Stimulated activated CD4-positive, alpha-beta T cell treated with anti-CD3 and anti-CD28 coated beads, TNF-alpha, amount 100 ng/mL, for 48 hours (primary cell): ENCODE measurements at regions not wholly inside any gene's neighbourhood (a gene's known extent, or its start where the extent isn't known, plus 50 kb on each side); places are given as distances from the start of the nearest gene placed in this dataset.
A peak's percentile ranks its signal among the peaks of the same experiment; 100 is the strongest.

Source experiments
- DNase-seq, 3 donors: peaks; one replicate each; pipeline ENCODE4 v3.0.0-alpha.2; 2020; ENCODE audit warnings: low read depth in 3 of 3

DNA sequence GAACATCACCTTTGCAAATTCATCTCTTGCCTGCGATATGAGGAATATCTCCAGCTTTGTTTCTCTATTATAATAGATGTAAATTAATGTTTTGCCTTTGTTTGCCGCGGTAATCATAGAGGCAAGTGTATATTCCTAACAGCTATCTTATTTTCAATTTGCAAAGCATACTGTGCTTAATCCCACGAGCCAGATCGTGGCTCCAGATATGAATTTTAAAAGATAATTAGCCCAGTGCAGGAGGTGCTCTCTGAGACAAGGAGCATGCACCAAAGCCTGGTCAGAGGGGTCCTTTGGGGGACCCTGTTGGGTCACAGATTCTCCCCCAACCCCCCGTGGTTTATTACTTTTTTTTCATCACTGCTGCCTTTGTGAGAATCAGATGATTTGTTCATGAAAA, 1087.5 kb downstream of the BCL11B start:
- no peak for DNase-seq

DNA sequence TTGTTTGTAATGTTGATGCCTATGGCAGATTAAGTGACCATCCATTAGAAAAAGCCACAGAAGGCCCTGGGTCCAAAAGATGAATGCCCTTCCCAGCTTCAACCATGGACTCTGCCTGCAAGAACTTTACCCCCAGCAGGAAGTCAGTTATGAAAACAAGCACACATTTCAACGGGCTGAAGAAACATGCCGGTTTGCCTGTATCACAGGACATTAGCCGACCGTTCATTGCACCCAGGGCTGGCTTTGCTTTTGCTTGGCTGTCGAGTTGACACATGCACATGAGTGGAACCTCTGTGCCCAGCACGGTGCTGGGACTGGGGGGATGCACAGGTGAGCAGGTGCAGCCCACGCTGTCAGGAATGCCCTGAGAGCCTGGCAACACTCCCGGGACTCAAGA, 1087.0 kb downstream of the BCL11B start:
- no peak for DNase-seq

DNA sequence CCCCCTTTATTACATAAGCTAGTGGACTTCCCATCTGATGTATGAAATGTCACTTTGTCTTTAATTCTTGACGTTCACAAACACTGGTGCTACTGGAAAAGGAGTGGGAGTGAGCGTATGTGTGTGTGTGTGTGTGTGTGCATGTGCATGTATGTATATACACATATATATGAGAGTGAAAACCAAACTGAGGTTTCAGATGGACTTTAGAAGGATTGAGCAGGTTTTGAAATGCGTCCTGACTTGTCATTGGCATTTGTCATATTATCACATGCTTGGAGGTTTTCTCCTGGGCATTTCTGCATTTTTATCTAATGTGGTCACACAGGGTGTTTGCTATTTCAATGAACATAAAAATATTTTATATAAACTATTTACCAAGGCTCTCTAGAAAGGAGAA, 1085.9 kb downstream of the BCL11B start:
- DNase-seq: no peak

DNA sequence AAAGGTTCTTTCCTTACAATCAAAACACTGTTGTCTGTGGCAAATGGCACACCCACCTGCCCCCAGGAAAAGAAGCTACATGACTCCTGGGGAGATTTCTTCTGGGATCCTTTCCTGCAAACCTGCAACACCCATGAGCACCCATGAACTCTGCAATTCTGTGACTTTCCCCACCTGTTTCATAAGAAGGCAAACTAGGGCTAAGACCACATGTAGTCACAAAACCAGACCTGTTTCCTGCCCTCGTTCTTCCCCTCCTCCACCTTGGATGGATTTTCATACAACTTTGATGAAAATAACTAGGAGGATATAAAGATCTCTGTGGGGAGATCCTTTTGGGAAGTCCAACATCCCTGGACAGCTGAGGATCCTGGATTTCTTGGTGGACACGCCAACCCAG, 1084.7 kb downstream of the BCL11B start:
- DNase-seq: no peak

DNA sequence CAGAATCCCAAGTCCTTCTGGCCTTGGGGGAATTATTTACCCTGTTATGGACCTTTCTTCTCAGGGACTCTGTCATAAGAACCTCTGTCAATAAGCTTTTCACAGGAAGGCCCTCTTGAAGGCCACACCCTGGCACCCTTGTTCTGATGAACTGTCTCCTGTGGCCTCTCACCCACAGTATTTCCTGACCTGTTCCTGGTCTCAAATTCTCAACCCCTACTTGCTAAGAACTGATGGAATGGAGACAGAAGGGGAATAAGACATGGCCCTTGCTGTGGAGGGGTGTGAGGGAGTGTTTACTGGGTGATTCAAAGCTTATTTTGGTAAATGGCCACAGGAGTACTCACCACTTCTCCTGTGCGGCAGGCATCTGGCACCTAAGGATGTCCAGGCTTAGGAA, 1082.9 kb downstream of the BCL11B start:
- DNase-seq: no peak

DNA sequence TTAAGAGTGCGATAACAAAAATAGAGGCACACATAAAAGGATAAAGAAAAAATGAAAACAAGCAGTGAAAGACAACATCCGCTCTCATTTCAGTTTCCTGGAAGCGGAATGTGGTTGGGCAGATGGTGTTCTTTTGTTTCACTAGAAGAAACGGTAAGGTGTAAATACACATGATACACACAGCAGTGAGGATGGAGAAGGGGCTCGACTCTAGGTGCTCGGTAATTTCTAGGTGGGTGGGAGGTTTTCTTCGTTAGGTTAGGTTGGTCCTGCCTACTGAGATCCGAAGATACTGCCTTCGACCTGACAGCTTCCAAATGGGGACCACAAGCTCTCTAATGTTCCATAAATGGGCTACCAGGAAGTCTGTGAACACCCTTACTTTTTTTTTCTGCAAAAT, 1082.5 kb downstream of the BCL11B start:
- DNase-seq: no peak

DNA sequence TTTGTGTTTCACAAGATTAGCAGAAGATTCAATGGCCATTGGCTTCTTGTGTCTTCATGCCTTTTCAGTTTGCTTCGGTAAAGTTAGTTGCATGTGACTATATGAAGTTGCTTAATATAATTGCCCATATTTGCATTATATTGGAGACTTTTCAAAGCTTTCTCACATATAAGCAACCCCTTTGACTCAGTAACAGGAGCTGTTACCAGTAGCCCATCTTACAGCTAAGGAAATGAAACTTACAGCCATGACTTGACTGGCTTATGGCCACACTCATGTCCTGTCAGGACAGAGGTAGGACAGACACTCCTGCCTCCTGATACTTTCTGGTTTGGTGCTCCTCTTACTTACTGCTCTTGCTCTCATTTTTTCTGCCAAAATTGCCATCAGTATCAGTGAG, 1082.1 kb downstream of the BCL11B start:
- no peak for DNase-seq

DNA sequence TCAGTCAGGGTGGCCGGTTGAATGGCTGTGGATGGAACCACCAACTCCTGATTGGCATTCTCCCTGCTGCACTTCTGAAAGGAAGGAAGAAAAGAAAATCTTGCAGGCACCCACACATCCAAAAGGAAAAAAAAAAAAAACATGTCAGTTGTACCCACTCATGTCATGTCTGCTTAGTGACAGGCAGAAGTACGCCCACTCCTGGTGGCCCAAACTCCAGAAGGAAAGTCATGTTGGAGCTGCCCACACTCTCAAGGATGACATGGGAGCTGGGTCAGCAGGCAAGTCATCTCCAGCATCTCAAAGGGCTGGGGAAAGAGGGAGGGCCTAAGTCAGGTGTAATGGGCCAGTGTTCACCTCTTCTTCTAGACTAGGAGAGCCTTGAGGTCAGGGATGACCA, 1079.1 kb downstream of the BCL11B start:
- DNase-seq: no peak

DNA sequence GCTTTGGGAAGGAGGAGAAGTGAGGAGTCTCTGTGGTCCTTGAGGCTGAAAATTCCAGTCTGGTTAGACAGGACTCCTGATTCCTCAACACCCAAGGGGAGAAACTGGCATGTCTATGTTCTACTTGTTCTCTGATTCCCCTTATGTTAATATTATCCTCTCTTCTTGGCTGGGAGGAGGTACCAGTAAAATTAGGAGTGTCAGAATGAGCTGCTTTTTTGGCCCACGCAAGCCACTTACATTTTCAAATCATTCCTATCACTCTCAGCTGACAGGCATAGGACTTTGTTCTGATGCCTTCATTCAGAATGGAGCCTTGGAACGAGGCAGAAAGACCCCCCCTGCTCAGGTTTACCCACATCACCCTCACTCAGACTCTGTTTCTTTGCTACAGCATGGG, 1077.2 kb downstream of the BCL11B start:
- no peak for DNase-seq

DNA sequence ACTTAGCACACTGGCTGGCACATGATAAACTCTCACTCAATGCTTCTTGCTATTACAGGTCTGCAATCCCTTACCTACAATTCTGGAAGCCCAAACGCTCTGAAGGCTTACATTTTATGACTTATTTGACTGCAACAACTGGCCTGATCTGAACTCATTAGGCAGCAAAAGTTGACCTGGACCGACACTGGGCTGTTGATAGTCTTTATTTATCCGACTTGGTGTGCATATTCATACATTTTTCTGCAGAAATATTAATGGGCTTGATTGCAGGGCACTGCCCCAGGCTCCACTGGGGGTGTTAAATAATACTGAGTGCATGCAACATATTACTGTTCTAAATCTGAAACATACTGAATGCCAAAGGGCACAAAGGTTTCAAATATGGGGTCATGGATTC, 1076.7 kb downstream of the BCL11B start:
- DNase-seq: no peak

DNA sequence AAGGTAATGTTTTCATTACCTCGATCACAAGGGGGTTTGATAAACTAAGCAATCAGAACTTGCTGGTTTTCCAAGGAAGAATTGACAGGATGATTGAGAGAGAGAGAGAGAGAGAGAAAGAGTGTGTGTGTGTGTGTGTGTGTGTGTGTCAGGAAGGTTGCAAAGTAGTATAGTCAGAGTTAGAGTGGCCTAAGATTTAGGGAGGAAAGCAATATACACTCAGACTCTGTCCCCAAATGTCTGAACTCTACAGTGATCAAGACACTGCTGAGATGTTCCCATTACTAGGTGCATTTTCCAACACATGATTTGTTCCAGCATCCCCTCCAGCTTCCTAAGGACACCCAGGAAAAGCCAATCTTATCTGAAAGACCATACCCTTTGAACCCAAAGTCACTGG, 1074.1 kb downstream of the BCL11B start:
- no peak for DNase-seq

DNA sequence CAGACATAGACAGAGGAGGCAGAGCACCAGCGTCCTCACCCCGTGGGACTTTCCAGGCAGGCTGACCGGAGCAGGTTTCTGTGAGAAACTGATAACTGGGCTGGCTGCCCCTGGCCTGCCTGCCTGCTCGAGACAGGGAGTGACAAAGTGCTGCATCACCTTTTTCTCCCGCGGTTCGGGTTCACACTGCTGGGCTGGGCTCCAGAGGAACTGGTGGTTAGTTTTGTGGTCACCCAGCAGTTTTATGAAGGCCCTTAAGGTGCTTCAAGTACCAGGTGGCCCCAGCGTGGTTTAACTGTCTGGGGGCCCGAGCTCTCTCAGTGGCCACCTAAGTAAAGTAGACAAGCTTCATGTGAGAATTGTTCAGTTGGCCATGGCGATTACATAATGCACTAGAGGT, 1073.6 kb downstream of the BCL11B start:
- no peak for DNase-seq

DNA sequence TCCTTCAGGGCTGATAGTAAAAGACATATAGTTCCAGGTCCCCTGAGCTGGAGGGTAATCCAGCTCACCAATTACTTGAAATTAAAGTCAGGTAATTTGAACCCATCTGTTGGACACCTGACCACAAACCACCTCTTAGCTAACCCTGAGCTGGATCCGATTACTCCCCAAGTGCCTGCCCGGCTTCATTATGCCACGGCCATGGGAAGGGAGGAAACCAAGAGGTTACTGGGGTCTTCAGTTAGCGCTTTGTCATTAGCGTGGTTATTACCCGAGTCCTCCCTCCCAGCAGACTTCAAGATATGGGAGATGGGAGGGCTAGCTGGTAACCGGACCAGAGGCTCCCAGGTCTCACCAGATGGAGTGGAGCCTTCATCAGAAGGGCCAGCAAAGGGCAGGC, 1071.4 kb downstream of the BCL11B start:
- DNase-seq: no peak

DNA sequence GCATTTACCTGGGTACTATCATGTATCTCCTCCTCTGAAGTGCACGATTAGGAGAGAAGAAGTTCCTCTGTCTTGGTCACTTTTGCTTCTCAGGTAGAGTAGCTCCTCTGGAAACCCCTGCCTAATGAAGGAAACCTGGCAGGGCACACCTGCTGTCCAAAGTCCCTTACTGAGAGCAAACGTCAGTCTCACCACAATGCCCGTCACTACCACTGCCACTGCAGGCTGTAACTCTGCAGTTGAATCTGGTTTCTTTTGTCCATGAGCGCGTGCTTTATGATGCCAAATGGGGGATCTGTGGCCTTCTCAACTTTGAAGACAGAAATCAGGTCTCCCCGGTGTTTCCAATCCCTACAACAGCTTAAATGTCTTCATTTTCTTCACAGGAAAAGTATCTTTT, 1068.6 kb downstream of the BCL11B start:
- no peak for DNase-seq

DNA sequence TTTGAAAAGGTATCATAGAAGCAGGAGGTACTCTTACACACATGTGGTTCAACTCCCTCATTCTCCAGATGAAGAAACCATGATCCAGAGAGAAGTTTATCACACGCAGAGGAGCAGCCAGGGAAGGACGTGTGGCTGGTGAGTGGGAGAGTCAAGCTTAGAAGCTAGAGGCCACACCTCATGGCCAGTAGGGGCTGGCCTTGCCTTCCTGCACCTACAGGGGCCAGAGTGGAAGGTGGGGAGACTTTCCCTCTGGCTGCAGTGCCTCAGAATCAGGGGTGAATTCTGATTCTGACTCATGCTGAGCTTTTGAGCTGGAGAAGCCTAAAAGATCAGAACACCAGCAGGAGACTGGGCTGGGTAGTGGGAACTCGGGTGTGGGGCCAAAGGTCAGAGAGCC, 1067.9 kb downstream of the BCL11B start:
- no peak for DNase-seq

DNA sequence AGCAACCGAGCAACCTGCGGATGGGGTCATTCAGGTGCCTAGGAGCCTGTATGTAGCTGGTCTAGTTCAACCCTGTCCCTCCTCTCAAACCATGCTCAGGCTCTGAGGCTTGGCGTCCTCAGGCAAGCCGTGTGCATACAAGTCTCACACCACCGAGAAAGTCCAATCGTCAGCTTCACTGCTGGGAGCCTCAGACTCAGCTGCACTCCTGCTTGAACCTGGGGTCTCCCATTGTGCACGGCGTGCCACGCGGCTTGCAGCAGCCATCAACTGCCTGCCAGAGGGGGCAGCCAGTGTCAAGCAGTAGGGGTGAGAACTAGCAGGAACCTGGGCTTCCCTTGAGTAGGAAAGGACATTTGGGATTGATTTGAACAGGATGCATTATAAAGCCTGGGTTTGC, 1064.6 kb downstream of the BCL11B start:
- no peak for DNase-seq

DNA sequence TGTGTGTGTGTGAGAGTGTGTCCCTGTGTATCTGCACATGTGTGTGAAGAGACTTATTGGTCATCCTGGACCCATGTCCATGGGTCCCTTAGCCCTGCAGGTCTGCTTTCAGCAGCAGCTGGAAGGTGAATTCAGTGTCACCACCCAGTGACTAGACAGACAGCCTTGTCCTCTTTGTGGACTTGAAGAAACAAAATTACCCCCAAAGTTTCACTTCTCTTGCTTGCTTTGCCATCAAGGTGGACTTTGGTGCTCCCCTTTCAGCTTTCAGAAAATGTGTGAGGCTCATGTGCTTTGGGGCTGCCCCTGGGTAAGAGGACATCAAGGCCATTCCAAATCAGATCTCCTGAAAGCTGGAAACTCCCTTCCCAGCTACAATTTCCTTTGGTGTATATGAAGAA, 1063.8 kb downstream of the BCL11B start:
- no peak for DNase-seq

DNA sequence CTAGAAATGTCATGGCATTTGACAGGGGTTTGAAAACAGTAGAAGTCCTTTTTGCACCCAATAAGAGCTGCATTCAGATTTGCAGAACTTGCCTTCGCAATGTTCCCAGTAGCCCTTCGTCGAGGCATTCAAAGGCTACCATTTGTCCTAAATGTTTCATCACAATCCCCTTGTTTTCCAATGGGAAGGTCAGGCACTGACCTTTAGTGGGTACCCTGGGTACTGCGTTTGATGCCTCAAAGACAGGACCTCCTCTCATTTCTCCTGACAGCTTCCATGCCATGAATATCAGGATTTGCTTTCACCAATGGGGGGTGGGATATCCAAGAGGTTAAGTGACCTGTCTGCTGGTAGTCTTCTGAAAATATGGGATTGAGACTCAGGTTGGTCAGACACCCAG, 1063.1 kb downstream of the BCL11B start:
- DNase-seq: no peak

DNA sequence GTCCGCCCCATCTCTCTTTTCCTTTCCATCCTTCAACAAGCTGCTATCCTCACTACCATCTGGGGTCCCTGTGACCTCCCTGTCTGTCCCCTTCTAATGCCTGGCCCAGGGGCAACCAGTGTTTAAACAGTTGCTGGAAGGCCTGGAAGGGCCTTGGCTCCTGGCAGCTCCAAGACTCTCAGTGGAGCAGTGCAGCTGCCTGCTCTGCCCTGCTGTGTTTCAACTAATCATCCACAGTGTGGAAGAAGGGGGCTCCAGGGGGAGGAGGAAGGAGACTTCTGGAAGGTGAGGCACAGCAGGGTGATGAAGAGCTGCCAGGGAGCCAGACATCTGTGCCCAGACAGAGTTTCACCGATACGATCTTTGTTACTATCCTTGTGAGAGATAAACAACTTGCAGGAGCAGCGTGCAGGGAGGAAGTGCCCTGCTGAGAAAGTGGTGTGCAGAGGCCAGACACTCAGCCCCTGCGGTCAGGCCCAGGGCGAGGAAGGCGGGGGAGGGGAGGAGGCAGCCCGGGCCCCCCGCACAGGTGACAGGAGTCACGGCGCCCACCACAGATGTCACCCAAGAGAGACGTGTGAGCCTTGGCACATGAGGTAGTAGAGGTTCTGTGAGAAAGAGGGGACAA, 1061.8 kb downstream of the BCL11B start:
- peak in 1 of 3 donors; percentile 36 for DNase-seq

DNA sequence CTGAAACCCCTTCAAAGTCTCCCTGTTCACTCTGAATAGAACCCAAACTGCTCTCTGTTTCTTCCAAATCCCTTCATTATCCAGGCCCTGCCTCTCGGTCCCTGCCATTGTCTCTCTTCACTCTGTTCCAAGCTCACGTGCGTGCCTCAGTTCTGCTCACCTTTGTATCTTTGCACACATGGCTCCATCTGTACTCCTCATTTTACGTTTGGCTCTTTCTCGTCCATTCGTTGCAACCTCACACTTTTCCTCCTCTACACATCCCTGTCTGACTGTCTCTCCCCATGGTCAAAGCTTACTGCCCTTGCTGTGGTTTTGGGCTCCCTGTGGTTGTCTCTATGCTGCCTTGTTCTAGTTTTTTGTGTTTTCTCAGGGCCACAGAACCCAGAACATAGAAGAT, 1054.5 kb downstream of the BCL11B start:
- DNase-seq: no peak

DNA sequence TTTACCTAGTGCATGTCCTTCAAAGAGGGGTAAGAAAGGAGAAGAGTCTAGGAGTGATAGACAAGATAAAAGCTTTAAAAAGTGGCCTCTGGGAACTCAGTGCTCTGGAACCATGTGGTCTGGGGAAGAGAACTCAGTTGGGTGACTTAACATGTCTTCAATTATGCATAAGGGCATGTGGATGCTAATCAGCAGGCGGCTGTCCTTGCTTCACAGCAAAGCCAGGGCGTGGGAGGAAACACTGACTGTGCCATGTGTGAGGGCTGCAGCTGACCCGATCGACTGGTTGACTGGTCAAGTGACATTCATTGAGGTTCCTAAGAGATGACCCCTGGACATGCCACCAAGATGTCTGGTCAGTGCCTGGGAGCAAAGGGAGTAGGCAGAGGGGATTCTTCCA, 1053.8 kb downstream of the BCL11B start:
- DNase-seq: no peak

DNA sequence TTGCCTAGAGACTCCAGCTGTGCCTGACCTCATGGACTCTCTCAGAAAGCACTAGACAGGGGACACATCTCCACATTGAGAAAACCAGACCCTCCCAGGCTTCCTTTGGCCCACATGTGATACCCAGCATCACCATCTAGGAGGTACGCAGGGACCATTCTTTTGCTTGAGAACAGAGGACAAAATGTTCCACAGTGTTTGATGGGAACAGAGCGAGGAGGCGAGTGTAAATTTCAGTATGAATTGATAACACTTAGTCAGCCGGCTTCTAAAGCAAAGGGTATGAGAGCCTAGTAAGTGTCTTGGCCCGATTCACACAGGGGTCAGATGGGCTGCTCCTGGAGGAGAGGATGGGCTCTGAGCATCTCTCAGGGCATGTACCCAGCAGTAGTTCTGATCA, 1052.4 kb downstream of the BCL11B start:
- no peak for DNase-seq

DNA sequence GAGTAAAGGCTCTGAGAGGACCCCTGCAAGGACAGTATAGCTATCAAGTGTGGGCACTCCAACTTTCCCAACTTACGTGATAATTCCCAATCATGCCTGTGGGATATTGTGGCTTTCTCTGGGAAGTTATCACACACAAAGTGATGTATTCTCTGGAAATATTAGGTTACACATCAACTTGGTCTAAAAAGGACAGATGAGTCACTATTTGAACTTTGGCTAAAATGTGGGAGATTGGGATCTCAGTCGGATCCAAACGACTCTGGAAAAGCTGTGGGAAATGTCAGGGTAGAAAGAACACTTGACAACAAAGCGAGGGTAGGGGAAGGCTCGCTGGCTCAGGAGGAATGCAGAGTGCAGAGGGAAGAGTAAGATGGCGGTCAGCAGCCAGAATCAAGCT, 1048.9 kb downstream of the BCL11B start:
- no peak for DNase-seq

DNA sequence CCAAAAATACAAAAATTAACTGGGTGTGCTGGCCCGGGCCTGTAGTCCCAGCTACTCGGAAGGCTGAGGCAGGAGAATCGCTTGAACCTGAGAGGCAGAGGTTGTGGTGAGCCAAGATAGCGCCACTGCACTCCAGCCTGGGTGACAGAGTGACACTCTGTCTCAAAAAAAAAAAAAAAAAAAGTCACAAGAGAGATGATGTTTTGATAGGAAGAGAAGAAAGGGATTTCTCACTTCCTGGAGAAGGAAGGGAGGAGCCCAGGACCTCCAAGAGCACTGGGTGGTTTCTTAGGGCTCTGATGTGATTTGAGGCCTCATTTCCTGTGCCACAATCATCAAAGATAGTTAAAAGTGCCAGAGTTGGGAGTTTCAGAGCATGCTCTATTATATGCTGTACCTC, 1048.3 kb downstream of the BCL11B start:
- DNase-seq: peak in 1 of 3 donors; percentile 14

DNA sequence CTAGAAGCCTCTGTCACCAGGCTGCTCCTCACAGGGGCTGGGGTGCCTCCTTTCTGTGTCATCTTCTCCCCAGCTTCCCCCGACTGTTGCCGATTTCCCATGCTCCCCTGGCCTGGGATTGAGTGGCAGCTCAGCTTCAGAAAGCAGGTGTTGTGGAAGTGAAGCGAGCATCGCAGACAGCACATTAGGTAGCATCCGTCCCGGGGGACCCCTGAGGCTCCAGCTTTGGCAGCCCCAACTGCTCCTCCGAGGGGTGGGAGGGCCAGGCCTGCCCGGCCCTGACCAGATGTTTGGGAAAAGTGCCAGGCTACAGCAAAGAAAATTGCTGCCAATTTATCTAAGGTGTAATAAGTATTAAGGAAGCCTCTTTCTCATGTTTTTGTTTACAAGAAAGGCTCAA, 1045.6 kb downstream of the BCL11B start:
- DNase-seq: no peak
